WERI-Rb-1 (cell line): ENCODE measurements at regions not wholly inside any gene's neighbourhood (a gene's known extent, or its start where the extent isn't known, plus 50 kb on each side); places are given as distances from the start of the nearest gene placed in this dataset.
"Not testable (repeated sequence)": the region's sequence is repeated elsewhere in the genome, so short reads cannot be mapped to it uniquely, and the experiment has no call there.

ENCODE experiments used
- DNase-seq: peaks from one replicate; pipeline ENCODE4 v3.0.0-alpha.2; 2020
- H3K27ac ChIP-seq: fragments of 250-450 bp; sonication (Bioruptor Pico); 2 replicates; pipeline ENCODE4 v1.5.1; 2020; ENCODE audit warnings: mild to moderate bottlenecking, moderate library complexity
- H3K27me3 ChIP-seq: fragments of 250-450 bp; sonication (Bioruptor Pico); 2 replicates; pipeline ENCODE4 v1.5.1; 2021; ENCODE audit warnings: mild to moderate bottlenecking, low read depth, moderate library complexity; ENCODE audit not compliant: insufficient read depth, severe bottlenecking
- H3K36me3 ChIP-seq: fragments of 250-450 bp; sonication (Bioruptor Pico); 2 replicates; pipeline ENCODE4 v1.5.1; 2020; ENCODE audit warnings: mild to moderate bottlenecking, moderate library complexity
- H3K4me3 ChIP-seq: 2 replicates; pipeline ENCODE4 v1.5.1; 2011; ENCODE audit warnings: low read depth, mild to moderate bottlenecking, control low read depth, low read length
- H3K9me3 ChIP-seq: fragments of 250-450 bp; sonication (Bioruptor Pico); 2 replicates; pipeline ENCODE4 v1.5.1; 2021; ENCODE audit warnings: mild to moderate bottlenecking, moderate library complexity; ENCODE audit not compliant: severe bottlenecking

DNA sequence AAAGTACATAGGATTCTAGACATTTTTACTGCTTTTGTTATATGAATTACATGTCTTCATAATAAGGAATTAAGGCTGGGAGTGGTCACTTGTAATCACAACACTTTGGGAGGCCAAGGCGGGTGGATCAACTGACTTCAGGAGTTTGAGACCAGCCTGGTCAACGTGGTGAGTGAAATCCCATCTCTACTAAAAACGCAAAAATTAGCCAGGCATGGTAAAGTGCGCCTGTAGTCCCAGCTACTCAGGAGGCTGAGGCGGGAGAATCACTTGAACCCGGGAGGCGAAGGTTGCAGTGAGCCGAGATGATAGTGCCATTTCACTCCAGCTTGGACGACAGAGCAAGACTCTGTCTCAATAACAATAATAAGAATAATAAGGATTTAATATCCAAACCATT is 663.8 kb upstream of the TPTE start:
- not testable (repeated sequence) for H3K27me3 ChIP-seq, H3K9me3 ChIP-seq, H3K27ac ChIP-seq, H3K4me3 ChIP-seq, H3K36me3 ChIP-seq, DNase-seq

- H3K36me3 ChIP-seq = not testable (repeated sequence)
Observed at GRCh38 chr21:9859865-9860264, 661.5 kb upstream of the TPTE start.

DNA sequence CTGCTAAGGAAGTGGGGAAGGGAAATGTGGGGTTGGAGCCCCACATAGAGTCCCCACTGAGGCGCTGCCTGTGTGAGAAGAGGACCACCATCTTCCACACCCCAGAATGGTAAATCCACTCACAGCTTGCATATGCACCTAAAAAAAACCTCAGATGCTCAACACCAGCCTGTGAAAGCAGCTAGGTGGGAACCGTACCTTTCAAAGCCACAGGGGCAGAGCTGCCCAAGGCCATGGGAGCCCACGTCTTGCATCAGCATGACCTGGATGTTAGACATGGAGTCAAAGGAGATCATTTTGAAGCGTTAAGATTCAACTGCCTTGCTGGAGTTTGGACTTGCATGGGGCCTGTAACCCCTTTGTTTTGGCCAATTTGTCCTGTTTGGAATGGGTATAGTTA is 658.9 kb upstream of the TPTE start:
- H3K27ac ChIP-seq, H3K4me3 ChIP-seq, H3K36me3 ChIP-seq, DNase-seq, H3K9me3 ChIP-seq, H3K27me3 ChIP-seq: not testable (repeated sequence)

More at GRCh38 chr21:9859865-9860264, 661.5 kb upstream of the TPTE start:
- H3K9me3 ChIP-seq, DNase-seq, H3K4me3 ChIP-seq, H3K27me3 ChIP-seq, H3K27ac ChIP-seq: not testable (repeated sequence)

DNA sequence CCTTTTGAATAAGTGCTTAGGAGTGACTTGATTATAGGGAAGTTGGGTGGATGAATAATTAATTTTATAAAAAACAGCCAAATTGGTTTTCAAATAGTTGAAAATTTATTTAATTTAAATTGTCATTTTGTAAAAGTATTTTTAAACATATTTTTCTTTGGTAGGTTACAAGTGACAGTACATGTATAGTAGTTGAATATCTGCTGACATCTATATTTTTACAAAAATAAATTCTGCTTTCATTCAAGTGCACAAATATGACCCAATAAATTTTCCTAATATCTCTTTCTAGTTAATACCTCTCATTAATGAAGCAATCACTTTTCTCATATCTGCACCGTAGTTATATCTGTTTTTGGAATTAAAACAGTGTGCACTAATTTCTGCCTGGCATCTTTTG is 653.6 kb upstream of the TPTE start:
- not testable (repeated sequence) for DNase-seq, H3K4me3 ChIP-seq, H3K36me3 ChIP-seq, H3K9me3 ChIP-seq, H3K27me3 ChIP-seq, H3K27ac ChIP-seq

- not testable (repeated sequence) for H3K27me3 ChIP-seq, H3K36me3 ChIP-seq, DNase-seq, H3K4me3 ChIP-seq, H3K27ac ChIP-seq, H3K9me3 ChIP-seq
Observed at GRCh38 chr21:9873096-9873495, 648.3 kb upstream of the TPTE start.

GRCh38 chr21:9874136-9874535 is 647.2 kb upstream of the TPTE start:
- H3K4me3 ChIP-seq, DNase-seq, H3K9me3 ChIP-seq, H3K27me3 ChIP-seq, H3K36me3 ChIP-seq, H3K27ac ChIP-seq: not testable (repeated sequence)

DNA sequence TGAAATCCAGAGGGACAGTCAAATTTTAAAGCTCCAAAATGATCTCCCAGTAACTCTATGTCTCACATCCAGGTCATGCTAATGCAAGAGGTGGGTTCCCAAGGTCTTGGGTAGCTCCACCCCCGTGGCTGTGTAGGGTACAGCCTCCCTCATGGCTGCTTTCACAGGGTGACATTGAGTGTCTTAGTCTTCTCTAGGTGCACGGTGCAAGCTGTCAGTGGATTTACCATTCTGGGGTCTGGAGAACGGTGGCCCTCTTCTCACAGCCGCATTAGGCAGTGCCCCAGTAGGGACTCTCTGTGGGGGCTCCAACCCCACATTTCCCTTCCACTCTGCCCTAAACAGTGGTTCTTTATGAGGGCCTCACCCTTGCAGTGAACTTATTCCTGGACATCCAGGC is 640.0 kb upstream of the TPTE start:
- not testable (repeated sequence) for H3K36me3 ChIP-seq, H3K4me3 ChIP-seq, H3K27me3 ChIP-seq, H3K9me3 ChIP-seq, DNase-seq, H3K27ac ChIP-seq

DNA sequence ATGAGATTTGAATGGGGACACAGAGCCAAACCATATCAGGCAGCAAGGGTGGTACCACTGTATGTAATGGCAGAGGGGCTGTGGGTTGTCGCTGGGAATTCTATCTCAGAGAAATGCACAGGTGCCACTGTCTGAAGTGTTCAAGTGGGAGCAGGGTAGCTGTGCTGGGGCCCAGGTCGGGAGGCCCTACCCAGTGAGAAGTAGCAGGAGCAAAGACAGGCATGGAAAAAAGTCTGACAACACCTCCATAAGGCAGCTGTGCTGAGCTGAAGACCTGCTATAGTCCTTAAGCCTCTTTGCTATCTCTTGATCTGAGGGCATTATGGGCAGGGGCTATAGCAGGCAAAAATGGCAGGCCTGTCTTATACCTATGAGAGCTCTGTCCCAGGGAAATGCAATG is 638.3 kb upstream of the TPTE start:
- not testable (repeated sequence) for H3K9me3 ChIP-seq, H3K36me3 ChIP-seq, H3K4me3 ChIP-seq

GRCh38 chr21:9883571-9884282 is 637.7 kb upstream of the TPTE start:
- not testable (repeated sequence) for H3K36me3 ChIP-seq

More for the DNA sequence above, 638.3 kb upstream of the TPTE start:
- not testable (repeated sequence) for H3K27ac ChIP-seq, DNase-seq, H3K27me3 ChIP-seq

DNA sequence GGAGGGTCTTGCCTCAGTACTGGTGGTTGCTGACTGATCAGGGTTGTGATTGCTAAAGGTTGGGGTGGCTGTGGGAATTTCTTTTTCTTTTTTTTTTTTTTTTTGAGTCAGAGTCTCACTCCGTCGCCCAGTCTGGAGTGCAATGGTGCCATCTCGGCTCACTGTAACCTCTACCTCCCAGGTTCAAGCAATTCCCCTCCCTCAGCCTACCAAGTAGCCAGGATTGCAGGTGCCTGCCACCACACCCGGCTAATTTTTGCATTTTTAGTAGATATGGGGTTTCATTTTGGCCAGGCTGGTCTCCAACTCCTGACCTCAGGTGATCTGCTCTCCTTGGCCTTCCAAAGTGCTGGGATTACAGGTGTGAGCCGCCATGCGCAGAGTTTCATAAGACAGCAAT is 632.9 kb upstream of the TPTE start:
- H3K36me3 ChIP-seq, H3K9me3 ChIP-seq: not testable (repeated sequence)

More at GRCh38 chr21:9883571-9884282, 637.7 kb upstream of the TPTE start:
- H3K4me3 ChIP-seq, H3K27ac ChIP-seq, H3K27me3 ChIP-seq, DNase-seq, H3K9me3 ChIP-seq: not testable (repeated sequence)

GRCh38 chr21:9903579-9903978 is 617.8 kb upstream of the TPTE start:
- H3K9me3 ChIP-seq, H3K36me3 ChIP-seq, H3K27me3 ChIP-seq, H3K4me3 ChIP-seq, H3K27ac ChIP-seq, DNase-seq: not testable (repeated sequence)

More for the DNA sequence above, 632.9 kb upstream of the TPTE start:
- not testable (repeated sequence) for H3K27me3 ChIP-seq, DNase-seq, H3K27ac ChIP-seq, H3K4me3 ChIP-seq

DNA sequence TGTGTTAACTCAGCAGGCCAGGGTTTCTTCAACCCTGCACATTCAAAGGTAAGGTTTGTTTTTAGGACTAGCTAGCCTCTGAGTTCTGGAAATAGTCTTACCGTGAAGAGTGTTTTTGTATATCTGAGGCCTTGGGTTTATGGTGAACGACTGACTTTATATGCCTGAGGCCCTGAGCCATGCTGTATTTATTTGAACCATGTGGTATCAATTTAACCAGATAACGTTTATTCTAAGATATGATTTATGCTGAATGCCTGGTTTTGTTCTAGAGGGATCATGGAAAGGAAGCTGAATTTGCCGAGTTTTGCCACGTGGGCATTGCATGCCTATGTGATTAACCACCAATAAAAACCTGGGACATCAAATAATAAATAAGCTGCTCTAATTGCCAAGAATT is 607.2 kb upstream of the TPTE start:
- not testable (repeated sequence) for H3K9me3 ChIP-seq, H3K27ac ChIP-seq, DNase-seq, H3K27me3 ChIP-seq, H3K36me3 ChIP-seq, H3K4me3 ChIP-seq

DNA sequence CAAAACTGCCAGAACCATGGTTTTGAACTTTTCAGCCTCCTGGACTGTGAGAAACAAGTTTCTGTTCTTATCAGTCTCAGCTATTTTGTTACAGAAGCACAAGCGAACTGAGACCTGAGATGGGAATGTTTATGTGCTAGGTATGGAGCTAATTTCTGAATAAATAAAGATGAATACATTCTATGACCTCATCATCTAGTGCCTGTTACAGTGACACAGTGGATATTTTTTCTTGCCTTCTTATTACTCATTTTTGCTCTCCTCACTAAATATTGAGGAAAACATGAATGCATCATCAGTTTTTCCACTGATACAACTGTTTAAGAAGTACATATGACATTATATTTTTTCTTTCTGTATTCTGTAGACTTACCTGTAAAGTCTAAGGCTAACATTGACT is 601.9 kb upstream of the TPTE start:
- not testable (repeated sequence) for H3K27ac ChIP-seq, DNase-seq, H3K36me3 ChIP-seq, H3K9me3 ChIP-seq, H3K27me3 ChIP-seq, H3K4me3 ChIP-seq

DNA sequence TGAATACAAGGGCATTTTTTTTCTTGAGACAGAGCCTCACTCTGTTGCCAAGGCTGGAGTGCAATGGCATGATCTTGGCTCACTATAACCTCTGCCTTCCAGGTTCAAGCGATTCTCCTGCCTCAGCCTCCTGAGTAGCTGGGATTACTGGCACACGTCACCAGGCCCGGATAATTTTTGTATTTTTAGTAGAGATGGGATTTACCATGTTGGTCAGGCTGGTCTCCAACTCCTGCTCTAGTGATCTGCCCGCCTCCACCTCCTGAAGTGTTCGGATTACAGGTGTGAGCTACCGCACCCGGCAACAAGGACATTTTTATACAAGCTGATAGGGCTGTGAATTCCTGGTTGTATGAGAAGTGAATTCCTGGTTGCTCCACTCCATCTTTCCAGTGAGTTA is 577.7 kb upstream of the TPTE start:
- not testable (repeated sequence) for H3K27ac ChIP-seq, H3K4me3 ChIP-seq, H3K36me3 ChIP-seq, H3K27me3 ChIP-seq, DNase-seq
- H3K9me3 ChIP-seq = peaks cover 11% of the 10 kb centered on the region

DNA sequence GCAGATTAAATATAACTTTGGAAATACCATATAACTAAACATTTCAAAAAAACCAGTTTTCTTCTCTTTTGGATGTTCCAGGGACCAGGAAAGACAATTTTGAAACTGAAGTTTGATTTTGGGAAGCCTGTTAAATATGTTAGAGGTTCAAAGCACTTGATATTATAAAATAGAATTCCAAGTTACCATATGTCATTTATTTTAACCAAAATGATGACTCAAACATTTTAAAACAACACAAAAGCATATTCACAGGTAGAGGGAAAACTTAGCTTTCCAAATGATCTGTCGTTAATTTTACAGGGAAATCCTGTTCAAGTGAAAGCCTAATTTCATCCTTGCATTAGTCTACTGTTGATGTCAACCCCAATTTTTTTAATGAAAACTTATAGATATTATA is 575.3 kb upstream of the TPTE start:
- H3K27me3 ChIP-seq, H3K4me3 ChIP-seq, H3K27ac ChIP-seq, DNase-seq, H3K36me3 ChIP-seq: not testable (repeated sequence)
- peaks cover 11% of the 10 kb centered on the region for H3K9me3 ChIP-seq
